ENCODE measurements at regions not wholly inside any gene's neighbourhood (a gene's known extent, or its start where the extent isn't known, plus 50 kb on each side); places are given as distances from the start of the nearest gene placed in this dataset.
"Not testable (repeated sequence)": the region's sequence is repeated elsewhere in the genome, so short reads cannot be mapped to it uniquely, and the experiment has no call there.

DNA sequence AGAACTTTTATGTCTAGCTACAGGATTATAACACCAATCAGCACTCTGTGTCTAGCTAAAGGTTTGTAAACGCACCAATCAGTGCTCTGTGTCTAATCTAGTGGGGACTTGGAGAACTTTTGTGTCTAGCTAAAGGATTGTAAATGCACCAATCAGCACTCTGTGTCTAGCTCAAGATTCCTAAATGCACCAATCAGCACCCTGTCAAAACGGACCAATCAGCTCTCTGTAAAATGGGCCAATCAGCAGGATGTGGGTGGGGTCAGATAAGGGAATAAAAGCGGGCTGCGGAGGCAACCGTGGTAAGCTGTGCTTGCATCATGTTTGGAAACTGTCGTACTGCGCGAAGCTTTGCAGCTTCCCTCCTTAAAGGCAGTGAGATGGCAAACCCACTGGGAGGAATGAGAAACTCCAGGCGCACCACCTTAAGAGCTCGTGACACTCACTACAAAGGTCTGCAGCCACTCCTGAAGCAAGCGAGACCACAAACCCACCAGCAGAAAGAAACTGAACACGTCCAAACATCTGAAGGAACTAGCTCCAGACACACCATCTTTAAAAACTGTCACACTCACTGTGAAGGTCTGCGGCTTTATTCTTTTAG lies 112.1 kb upstream of the DUSP22 start:
- DNase-seq (ENCODE audit: low read depth, low spot score): not testable (repeated sequence)

DNA sequence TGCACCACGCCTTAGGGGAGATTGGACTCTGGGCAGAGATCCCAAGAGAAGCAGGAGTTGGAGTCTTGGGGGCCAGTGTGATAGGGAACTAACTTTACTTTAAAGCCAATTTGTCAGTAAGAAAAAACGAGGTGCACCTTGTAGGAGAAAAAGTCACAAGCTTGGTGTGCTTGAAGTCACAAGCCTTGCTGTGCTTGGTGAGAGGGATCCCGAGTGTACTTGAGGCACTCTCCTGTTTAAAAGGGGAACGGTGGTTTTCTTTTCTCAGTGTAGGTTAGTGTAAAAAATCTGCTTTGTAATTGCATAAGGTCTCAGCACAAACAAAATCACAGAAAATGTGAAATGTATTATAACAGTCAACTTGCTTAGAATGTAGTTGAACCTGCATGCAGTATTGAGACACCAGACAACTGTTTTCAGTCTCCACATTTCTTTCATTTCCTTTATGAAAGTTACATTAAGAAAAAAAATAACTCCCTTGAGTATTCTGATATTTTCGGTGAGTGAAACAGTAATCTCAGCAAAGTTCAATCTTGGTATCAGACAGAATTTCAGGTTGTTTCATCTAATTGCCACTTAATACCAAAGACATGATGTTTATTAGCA lies 111.1 kb upstream of the DUSP22 start:
- DNase-seq (ENCODE audit: low read depth, low spot score): no peak

DNA sequence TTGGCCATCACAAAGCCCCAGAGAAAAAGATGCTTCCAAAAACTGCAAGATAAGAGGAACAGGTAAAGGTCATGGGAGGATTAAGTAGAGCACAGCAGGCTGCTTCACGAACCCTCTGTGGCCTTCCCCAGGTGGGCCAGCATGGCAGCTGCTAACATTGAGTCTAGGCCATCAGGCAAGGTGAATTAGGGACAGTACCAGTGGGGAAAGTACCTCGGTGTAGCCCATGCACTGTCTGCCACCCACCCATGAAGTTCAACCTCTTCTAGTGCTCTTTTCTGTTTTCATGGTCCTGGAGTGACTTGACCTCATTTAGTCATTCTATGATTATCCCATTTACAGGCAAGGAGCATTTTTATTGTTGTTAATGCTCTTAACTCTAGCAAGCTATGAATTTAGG lies 108.6 kb upstream of the DUSP22 start:
- no peak for DNase-seq (ENCODE audit: low read depth, low spot score)

DNA sequence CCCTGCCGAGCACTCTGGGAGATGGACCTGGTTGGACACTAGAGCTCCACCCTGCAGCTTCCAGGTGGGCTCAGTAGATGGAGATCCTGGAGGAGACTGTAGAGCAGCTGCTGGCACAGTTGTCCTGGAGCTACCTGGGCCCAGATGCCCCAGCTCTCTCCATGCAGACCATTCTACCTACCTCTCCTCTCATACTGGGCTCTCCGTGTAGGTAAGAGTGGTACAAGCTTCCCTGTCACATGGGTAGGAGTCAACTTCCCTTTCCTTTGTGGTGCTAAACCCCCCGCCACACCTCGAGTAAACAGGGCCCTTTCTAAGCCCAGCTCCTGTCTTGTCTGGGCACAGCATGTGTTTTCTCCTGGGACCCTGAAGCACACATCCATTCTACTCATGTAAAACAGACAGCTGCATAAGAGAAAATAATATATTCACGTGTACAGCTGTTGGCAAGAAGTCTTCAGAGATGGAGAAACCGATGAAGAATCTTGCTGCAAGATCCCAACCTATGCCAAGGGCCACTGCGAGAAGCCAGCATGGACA lies 108.1 kb upstream of the DUSP22 start:
- DNase-seq (ENCODE audit: low read depth, low spot score): no peak

DNA sequence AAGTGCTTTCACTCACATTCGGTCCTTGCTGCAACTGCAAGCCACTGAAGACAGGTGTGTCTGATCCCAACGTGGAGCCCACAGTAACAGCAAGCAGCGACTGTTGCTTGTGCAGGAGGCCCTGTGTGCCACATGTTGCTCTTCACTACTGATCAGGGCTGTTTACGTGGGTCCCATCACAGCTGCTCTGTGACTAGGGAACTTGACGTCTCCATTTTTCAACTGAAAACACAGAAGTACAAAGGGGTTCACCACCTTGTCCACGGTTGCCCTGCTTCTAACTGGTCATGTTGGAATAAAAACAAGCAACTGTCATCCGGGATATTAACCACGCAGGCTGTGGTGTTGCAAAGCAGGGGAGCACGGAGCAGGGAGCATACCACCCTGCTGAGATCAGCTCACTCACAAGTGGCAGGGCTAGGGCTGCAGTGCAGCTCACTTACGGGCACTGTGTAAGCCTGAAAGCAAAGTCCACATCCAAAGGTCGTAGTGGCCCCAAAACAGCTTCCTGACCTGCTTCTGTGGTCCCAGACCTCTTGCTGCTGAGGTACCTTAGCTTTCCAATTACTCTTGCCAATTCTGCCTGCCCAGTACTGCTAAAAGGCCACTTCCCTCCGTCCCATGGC lies 105.8 kb upstream of the DUSP22 start:
- no peak for DNase-seq (ENCODE audit: low read depth, low spot score)

DNA sequence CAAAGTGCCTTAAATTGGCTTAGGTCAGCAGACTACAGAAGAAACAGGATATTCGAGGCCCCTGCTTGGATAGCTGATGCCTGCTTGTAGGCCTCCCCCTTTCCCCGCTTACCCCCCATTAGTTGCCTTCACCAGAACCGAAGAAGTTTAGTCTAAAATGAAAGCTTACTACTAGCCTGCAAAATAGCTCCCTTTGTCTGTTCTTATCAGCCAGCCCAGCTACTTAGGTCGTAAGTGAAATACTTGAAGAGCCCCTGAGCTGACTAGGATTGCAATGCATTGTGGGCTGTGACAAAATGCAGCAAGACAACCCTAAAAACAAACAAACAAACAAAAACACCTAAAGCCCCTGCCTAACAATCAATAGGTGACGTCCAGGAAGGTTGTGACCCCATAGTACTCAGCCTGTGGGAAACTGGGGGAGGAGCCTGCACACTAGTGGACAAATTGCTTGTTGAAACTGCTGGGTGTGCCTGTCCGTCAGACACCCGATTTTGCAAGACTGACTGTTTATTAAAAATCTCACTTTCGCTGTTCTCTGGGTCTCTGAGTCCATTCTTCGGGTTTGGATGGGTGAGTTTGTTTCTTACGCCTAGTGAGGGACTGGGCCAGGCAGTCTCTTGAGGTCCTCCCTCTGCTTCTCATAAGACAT lies 105.0 kb upstream of the DUSP22 start:
- no peak for DNase-seq (ENCODE audit: low read depth, low spot score)

DNA sequence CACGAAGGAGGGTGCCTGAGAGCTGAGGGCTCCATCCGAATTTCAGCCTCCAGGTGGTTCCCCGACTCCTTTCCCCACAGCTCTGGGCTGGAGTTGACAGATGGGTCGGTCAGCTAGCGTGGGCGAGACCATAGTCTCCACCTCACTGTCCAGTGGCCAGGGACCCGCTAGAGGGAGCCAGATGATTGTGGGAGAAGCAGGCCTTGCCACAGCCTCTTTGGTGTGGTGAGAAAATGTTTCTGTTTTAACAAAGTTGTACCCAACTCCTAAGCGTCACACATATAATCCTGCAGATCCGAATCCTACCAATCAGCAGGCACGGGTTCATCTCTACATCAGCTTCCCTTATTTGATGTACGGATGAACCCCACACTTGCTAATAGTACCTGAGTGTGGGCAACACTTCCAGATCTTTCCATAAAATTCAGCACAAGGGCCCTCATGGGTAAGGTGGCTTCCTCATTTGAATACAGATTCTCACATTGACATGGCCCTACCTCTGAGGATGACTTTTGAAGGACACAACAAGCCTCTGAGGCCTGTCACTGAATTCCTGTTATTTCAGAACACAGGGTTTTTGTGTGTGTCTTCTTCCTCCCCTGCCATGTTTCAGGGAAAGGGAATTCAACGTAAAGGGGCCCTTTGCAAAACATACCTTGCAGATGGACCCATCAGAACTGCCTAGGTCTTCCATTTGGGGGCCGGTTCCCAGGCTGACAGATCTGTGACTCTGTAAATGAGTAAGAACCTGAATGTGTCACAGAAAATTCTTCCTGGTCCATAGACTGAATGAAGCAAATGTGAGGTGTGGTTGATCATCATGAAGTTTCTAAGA lies 103.2 kb upstream of the DUSP22 start:
- peak; percentile 33 for DNase-seq (ENCODE audit: low read depth, low spot score)

DNA sequence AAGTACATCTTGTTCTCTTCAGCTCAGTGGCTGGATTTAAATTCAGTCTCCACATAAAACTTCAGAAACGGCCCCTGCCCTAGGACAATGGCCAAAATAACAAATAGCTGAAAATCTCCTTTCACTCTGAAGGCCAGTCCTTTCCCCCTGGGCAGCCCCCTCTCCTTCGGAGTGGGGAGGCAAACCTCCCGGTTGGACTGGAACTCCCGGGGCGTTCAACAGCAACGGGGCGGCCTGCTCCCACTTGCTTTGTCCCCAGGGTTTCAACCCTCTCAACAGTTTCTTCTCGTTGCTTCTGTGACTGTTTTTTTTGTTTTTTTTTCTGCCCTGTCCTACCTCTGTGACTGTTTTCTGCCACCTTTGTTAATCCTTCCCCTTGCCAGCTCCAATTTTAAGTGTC lies 102.6 kb upstream of the DUSP22 start:
- no peak for DNase-seq (ENCODE audit: low read depth, low spot score)

DNA sequence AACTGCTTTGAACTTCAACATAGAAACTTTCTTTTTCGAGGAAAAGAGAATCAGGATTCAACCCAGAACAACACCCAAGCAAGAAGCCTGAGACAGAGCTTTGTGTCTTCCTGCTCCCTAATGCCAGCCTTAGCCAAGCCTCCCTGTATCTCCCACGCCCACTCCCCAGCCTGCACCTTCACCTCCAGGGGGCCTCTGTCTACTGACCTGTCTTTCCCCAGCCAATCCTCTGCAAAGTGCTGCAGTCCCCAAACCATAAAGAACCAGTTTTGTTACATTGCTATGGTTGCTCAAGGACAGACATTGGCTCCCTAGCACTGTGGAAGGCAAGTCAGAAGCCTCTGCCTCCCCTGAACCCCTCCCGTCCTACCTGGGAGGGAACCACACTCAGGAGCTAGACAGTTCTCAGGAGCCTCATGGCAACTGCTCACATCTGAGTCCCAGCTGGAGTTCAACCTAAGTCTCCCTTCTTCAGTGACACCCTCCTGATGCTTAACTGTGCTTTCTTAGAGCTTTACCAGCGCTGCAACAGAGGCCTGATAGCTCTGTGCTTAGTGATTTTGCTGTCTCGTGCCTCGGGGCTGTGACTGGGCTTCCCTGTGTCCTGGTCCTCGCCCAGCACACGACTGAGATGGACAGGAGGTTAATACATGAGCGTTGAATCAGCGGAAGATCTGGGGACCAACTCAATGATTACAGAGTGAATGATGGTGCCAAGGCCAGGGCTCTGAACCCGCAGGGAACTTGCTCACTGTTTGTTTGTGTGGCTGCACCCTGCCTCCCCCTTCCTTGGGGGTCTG lies 101.5 kb upstream of the DUSP22 start:
- DNase-seq (ENCODE audit: low read depth, low spot score): no peak

DNA sequence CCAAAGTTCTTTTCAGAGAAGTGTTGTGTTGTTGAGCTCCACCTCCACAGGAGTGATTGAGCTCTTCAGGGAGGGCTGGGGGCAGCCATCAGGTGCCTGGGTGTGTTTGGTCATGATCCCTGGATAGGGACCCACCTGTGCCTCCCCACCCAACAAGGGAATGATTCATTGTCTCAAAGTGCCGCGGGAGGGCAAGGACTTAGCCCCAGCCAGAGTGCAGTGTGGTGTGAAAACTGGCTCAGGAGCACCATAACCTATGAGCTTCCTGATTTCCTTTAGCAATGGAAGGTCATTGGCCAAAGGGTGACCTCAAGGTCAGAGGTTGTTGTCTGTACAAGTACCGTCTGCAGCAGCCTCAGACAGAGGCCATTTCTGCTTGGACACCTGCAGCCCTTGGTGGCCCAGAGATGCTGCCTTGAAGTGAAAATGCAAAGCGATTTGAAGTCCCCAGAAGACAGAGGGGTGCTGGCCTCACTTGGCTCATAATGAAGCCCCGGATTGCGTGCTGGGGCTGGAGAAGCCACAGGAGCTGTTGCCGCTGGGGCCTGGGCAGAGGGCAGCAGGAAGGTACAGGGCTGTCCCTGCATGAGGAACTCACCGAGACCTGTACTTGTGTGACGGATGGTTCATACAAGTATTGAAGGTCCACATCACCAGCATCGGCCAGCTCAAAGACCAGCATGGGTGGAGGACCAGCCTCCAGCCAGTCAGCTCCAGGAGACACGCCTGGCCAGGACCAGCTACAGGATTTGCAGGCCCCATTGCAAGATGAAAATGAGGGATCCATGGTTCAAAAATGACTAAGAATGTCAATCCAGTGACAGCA lies 100.6 kb upstream of the DUSP22 start:
- DNase-seq (ENCODE audit: low read depth, low spot score): no peak

DNA sequence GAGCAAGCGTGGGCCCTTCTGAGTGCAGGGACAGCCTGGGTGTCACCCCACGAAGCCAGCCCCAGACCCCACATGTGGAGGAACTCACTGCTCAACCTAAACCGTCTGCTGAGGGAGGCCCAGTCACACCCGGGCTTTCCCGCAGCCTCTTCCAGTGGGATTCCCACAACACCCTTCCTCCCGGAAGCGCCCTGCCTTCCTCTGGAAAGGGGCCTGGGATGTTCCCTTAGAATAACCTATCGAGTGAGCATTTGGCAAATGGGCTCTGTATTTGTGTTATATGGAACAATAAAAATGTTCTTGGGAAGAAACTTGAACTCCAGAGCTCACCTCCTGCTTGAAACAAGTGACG lies 100.0 kb upstream of the DUSP22 start:
- no peak for DNase-seq (ENCODE audit: low read depth, low spot score)

DNA sequence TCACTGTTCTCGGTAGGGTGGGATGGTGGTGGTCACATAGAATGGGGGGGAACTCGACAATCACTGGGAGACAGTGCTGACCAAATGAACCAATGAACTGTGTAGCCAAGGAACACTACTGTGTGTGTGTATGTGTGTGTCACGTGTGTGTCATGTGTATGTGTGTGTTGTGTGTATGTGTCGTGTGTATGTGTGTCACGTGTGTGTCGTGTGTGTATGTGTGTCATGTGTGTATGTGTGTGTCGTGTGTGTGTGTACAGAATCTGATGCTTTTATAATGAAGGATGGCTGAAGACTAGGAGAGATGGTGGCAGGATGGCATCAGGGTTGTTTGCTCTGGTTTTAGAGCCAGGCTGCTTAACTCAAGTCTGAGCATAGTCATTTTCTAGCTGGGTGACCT lies 99.1 kb upstream of the DUSP22 start:
- DNase-seq (ENCODE audit: low read depth, low spot score): no peak

DNA sequence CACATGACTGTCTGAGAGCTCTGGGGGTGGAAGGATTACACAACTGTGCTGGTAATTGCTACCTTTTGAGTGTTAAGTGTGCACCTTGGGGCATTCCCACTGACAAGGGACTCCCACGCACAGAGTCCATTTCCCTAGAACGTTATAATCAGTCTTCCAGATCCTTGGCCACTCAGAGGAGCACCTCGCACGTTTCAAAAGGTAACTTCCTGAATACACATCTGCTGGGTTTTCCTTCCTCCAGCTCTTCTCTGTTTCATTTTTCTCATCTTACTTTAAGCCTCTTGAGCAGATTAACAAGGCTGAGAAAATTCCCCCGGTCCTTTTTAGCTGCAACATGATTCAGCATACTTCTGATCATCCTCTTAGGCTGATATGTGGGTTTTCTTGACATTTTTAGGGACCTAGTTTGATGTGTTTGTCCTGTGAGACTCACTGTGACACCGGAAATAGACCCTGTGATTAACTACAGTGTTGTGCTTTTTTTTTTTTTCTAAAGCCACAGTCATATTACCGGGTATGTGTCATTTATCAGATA lies 98.4 kb upstream of the DUSP22 start:
- no peak for DNase-seq (ENCODE audit: low read depth, low spot score)

DNA sequence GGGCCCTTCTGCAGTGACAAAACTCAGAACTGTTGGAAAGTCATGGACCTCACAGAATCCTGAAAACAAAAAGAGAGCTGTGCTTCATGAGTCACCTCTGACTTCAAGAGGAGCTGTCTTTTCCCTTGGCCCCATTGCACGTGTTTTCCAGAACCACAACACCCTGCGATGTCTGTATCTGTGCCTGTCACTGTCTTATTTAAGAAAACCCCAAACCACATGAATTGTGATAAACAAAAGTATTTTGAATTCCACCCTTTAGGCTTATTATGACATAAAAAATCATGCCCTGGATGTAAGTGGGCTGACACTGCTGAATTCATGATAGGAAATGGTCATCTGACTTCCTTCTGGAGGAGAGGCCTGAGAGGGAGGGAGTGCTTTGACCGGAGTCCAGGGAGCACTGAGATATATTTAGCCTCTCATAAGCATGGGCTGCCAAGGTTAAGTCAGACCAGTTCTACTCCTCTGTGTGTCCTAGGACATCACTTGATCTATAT lies 96.4 kb upstream of the DUSP22 start:
- DNase-seq (ENCODE audit: low read depth, low spot score): no peak

DNA sequence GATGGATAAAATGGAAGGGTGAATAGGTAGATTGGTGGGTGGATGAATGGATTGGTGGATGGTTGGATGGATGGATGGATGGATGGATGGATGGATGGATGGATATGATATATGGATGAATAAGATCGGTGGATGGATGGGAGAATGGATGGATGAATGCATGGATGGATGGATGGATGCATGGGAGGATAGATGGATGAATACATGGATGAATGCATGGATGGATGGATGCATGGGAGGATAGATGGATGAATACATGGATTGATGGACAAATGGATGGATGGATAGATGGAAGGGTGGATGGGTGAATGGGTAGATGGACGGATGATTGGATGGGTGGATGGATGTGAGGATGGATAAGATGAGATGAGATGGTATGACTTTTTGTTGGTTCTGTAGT lies 95.7 kb upstream of the DUSP22 start:
- no peak for DNase-seq (ENCODE audit: low read depth, low spot score)

DNA sequence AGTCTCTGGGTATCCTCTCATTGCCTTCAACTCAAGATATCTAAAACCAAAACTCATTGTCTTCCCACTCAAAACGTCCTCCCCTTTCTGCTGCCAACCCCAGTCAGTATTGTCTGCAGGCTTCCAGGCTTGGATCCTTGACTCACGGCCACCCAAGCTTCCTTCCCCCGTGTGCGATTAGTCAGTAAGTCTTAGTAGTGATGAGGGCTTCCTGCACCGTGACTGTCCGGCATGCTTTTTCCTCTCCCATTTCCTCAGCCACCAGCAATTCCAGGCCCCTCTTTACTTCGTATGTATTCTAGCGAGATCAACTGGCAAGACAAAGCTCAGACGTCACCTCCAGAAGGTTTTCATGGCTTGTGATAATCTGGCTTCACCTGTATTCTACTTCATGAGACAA lies 88.6 kb upstream of the DUSP22 start:
- DNase-seq (ENCODE audit: low read depth, low spot score): no peak

DNA sequence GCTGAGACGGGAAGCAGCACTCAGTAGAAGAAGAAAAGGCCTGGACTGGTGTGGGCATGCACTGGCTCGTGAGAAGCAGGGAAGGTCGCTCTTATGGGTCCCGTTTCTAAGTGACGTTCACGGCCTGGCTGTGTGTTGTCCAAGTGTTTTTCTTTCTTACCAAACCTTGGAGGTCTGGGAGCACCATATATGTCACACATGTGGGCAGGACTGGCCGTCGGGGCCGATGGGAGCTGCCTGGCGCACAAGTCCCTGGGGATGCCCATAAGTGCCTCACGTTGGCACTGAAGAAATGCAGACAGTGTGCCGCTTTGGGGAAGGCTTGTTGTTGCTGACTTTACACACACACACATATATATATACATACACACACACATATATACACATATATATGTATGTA lies 86.0 kb upstream of the DUSP22 start:
- no peak for DNase-seq (ENCODE audit: low read depth, low spot score)

DNA sequence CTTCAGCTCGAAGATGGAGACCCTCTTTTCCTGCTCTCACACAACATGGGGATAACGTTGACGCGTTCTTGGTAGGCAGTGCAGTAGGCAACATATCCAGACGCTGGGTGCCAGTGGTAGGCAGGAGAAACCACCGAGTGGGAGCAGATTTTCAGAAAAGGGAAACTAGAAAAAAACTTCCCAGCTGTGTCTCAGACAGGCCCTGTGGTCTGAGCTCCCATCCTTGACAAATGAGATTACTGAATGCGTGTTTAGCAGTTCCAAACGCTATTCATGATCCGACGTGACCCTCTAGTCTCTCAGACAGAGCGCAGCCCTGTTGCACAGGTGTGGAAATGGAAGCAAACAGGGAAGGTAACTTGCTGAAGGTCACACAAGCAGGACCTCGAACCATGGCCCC lies 83.9 kb upstream of the DUSP22 start:
- no peak for DNase-seq (ENCODE audit: low read depth, low spot score)

DNA sequence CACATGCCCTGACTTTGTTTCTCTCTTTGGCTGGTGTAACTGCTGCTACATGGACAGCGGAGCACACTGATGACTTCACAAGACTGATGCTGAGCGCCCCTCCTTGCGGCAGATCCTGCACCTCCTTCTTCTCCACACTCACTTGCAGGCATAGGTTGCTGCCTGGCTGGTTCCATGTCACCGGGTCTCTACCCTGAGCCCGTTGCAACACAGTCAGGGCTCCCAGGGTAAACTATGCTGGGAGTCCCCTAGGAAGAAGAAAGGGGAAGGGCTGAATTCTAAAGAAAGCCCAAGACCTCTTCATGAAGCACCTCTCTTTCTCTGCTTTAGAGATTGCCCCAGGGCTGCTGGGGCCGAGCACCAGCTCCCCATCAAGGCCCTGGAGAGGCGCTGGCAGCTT lies 83.3 kb upstream of the DUSP22 start:
- no peak for DNase-seq (ENCODE audit: low read depth, low spot score)
